SK-N-SH treated with all-trans-retinoic acid at 6 μM for 48 hours (cell line): ENCODE measurements at regions not wholly inside any gene's neighbourhood (a gene's known extent, or its start where the extent isn't known, plus 50 kb on each side); places are given as distances from the start of the nearest gene placed in this dataset.

Source experiments
- ATAC-seq: fragments of 200-7000 bp; cut with Tn5 transposase; 3 replicates; pipeline ENCODE4 v1.9.1; 2020; ENCODE audit warnings: mild to moderate bottlenecking, moderate library complexity
- ARNTL ChIP-seq: fragments of 450-650 bp; formaldehyde crosslinking; IDR thresholded peaks from 2 replicates; pipeline ENCODE4 v1.5.0; 2020; ENCODE audit warnings: low read depth, mild to moderate bottlenecking, moderate library complexity, borderline replicate concordance
- BACH2 ChIP-seq: fragments of 250-450 bp; sonication (Bioruptor Pico); IDR thresholded peaks from 2 replicates; pipeline ENCODE4 v1.9.0; 2021; ENCODE audit warnings: mild to moderate bottlenecking, borderline replicate concordance
- CREB5 ChIP-seq: fragments of 250-450 bp; sonication (Bioruptor Pico); IDR thresholded peaks from 2 replicates; pipeline ENCODE4 v1.5.1; 2020; ENCODE audit warnings: low read depth, mild to moderate bottlenecking, moderate library complexity
- CSDC2 ChIP-seq: fragments of 250-450 bp; sonication (Bioruptor Pico); IDR thresholded peaks from 2 replicates; pipeline ENCODE4 v1.5.0; 2020; ENCODE audit warnings: mild to moderate bottlenecking, moderate library complexity
- ESRRG ChIP-seq: fragments of 250-450 bp; sonication (Bioruptor Pico); IDR thresholded peaks from 2 replicates; pipeline ENCODE4 v1.6.1; 2021; ENCODE audit warnings: mild to moderate bottlenecking
- GLIS3 ChIP-seq: fragments of 250-450 bp; sonication (Bioruptor Pico); IDR thresholded peaks from 2 replicates; pipeline ENCODE4 v1.5.0; 2020; ENCODE audit warnings: mild to moderate bottlenecking, moderate library complexity
- ISL1 ChIP-seq: fragments of 250-450 bp; sonication (Bioruptor Pico); IDR thresholded peaks from 2 replicates; pipeline ENCODE4 v2.1.2; 2022; ENCODE audit warnings: mild to moderate bottlenecking, moderate library complexity
- OSR1 ChIP-seq: fragments of 250-450 bp; sonication (Bioruptor Pico); IDR thresholded peaks from 2 replicates; pipeline ENCODE4 v1.8.0; 2022; ENCODE audit warnings: moderate library complexity, mild to moderate bottlenecking, inconsistent platforms
- PATZ1 ChIP-seq: fragments of 250-450 bp; sonication (Bioruptor Pico); IDR thresholded peaks from 2 replicates; pipeline ENCODE4 v1.8.0; 2020; ENCODE audit warnings: mild to moderate bottlenecking, moderate library complexity, borderline replicate concordance
- POU6F1 ChIP-seq: fragments of 250-450 bp; sonication (Bioruptor Pico); IDR thresholded peaks from 2 replicates; pipeline ENCODE4 v1.8.0; 2021; ENCODE audit warnings: low read depth, mild to moderate bottlenecking, moderate library complexity, borderline replicate concordance
- PPARA ChIP-seq: fragments of 250-450 bp; sonication (Bioruptor Pico); IDR thresholded peaks from 2 replicates; pipeline ENCODE4 v1.5.0; 2020; ENCODE audit warnings: mild to moderate bottlenecking, borderline replicate concordance
- RARB ChIP-seq: fragments of 250-450 bp; sonication (Bioruptor Pico); IDR thresholded peaks from 2 replicates; pipeline ENCODE4 v1.8.0; 2021; ENCODE audit warnings: mild to moderate bottlenecking, moderate library complexity
- SNAI2 ChIP-seq: fragments of 250-450 bp; sonication (Bioruptor Pico); IDR thresholded peaks from 2 replicates; pipeline ENCODE4 v1.5.0; 2020; ENCODE audit warnings: mild to moderate bottlenecking, moderate library complexity
- TCF4 ChIP-seq: fragments of 250-450 bp; sonication (Bioruptor Pico); IDR thresholded peaks from 2 replicates; pipeline ENCODE4 v1.8.0; 2021; ENCODE audit warnings: mild to moderate bottlenecking, moderate library complexity, borderline replicate concordance
- TOX ChIP-seq: fragments of 250-450 bp; sonication (Bioruptor Pico); IDR thresholded peaks from 2 replicates; pipeline ENCODE4 v1.8.0; 2021; ENCODE audit warnings: mild to moderate bottlenecking, moderate library complexity, borderline replicate concordance
- ZFP3 ChIP-seq: fragments of 250-450 bp; sonication (Bioruptor Pico); IDR thresholded peaks from 2 replicates; pipeline ENCODE4 v1.5.0; 2020; ENCODE audit warnings: mild to moderate bottlenecking, moderate library complexity
- ZFP30 ChIP-seq: fragments of 450-650 bp; formaldehyde crosslinking; IDR thresholded peaks from 2 replicates; pipeline ENCODE4 v1.5.0; 2022; ENCODE audit warnings: mild to moderate bottlenecking, moderate library complexity
- ZNF565 ChIP-seq: fragments of 450-650 bp; formaldehyde crosslinking; conservative IDR thresholded peaks from 2 replicates; pipeline ENCODE4 v1.5.0; 2020; ENCODE audit warnings: low read depth, mild to moderate bottlenecking, moderate library complexity
- ZNF70 ChIP-seq: fragments of 450-650 bp; formaldehyde crosslinking; IDR thresholded peaks from 2 replicates; pipeline ENCODE4 v1.5.0; 2020; ENCODE audit warnings: mild to moderate bottlenecking, moderate library complexity
- ZNF8 ChIP-seq: fragments of 450-650 bp; formaldehyde crosslinking; IDR thresholded peaks from 2 replicates; pipeline ENCODE4 v1.5.0; 2020; ENCODE audit warnings: mild to moderate bottlenecking, moderate library complexity
- TF ChIP-seq, protein P1 (sequence below): fragments of 250-450 bp; sonication (Bioruptor Pico); IDR thresholded peaks from 2 replicates; pipeline ENCODE4 v1.5.1; 2021; ENCODE audit warnings: mild to moderate bottlenecking, moderate library complexity

GRCh38 chr7:46173476-46174195, 252.6 kb upstream of the IGFBP3 start (continued):
- no peak for TF ChIP-seq ESRRG (CRISPR knock-in tag)
- TF ChIP-seq, all 23 proteins: peak for 0

- ATAC-seq, result no peak
- no peak for TF ChIP-seq CREB5 (CRISPR knock-in tag)
- no peak for TF ChIP-seq ZNF8 (CRISPR knock-in tag)
- no peak for TF ChIP-seq CSDC2 (CRISPR knock-in tag)
- no peak for TF ChIP-seq ARNTL
- TF ChIP-seq POU6F1 (CRISPR knock-in tag), result no peak
- TF ChIP-seq PATZ1 (CRISPR knock-in tag), result no peak
- TF ChIP-seq OSR1 (CRISPR knock-in tag), result no peak
- TF ChIP-seq ISL1 (CRISPR knock-in tag), result no peak
- no peak for TF ChIP-seq PPARA (CRISPR knock-in tag)
- TF ChIP-seq ESRRG (CRISPR knock-in tag), result no peak
- no peak for TF ChIP-seq BACH2 (CRISPR knock-in tag)
- TF ChIP-seq ZNF565 (CRISPR knock-in tag), result no peak
- TF ChIP-seq TCF4 (CRISPR knock-in tag), result no peak
- no peak for TF ChIP-seq GLIS3 (CRISPR knock-in tag)
- TF ChIP-seq RARB (CRISPR knock-in tag), result no peak
- TF ChIP-seq ZNF70 (CRISPR knock-in tag), result no peak
- TF ChIP-seq ZFP3 (CRISPR knock-in tag), result no peak
- TF ChIP-seq, protein P1, sequence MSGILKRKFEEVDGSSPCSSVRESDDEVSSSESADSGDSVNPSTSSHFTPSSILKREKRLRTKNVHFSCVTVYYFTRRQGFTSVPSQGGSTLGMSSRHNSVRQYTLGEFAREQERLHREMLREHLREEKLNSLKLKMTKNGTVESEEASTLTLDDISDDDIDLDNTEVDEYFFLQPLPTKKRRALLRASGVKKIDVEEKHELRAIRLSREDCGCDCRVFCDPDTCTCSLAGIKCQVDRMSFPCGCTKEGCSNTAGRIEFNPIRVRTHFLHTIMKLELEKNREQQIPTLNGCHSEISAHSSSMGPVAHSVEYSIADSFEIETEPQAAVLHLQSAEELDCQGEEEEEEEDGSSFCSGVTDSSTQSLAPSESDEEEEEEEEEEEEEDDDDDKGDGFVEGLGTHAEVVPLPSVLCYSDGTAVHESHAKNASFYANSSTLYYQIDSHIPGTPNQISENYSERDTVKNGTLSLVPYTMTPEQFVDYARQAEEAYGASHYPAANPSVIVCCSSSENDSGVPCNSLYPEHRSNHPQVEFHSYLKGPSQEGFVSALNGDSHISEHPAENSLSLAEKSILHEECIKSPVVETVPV (CRISPR knock-in tag), result no peak
- TF ChIP-seq SNAI2, result no peak
- TF ChIP-seq TOX, result no peak
These were observed 249.7 kb upstream of the IGFBP3 start for GRCh38 chr7:46170792-46171191.

- no peak for ATAC-seq
- TF ChIP-seq SNAI2 (no peak), PATZ1 (CRISPR knock-in tag) (no peak), TCF4 (CRISPR knock-in tag) (no peak), CSDC2 (CRISPR knock-in tag) (no peak), ARNTL (no peak), TOX (no peak), PPARA (CRISPR knock-in tag) (no peak), ZNF565 (CRISPR knock-in tag) (no peak), ISL1 (CRISPR knock-in tag) (no peak), ESRRG (CRISPR knock-in tag) (no peak), CREB5 (CRISPR knock-in tag) (no peak), ZFP30 (CRISPR knock-in tag) (no peak), ZNF70 (CRISPR knock-in tag) (no peak), ZFP3 (CRISPR knock-in tag) (no peak), ZNF8 (CRISPR knock-in tag) (no peak)
- TF ChIP-seq, protein P1 (CRISPR knock-in tag), result no peak
These were observed 248.9 kb upstream of the IGFBP3 start for GRCh38 chr7:46170021-46170420.
